K562 (cell line): ENCODE measurements at regions not wholly inside any gene's neighbourhood (a gene's known extent, or its start where the extent isn't known, plus 50 kb on each side); places are given as distances from the start of the nearest gene placed in this dataset.

Experiments
- ATAC-seq: fragments of 200-7000 bp; cut with Tn5 transposase; 3 replicates; pipeline ENCODE4 v1.9.1; 2020; ENCODE audit warnings: moderate library complexity
- BruUV-seq: library from RNA; stranded (reverse); fragments of 400-500 nt; replicated peaks from 2 replicates; lab custom pipeline; 2021; lab: Mats Ljungman, UMichigan
- CTCF ChIA-PET: fragments of 300-600 bp; formaldehyde crosslinking; extraction: SDS; loops from one replicate; lab custom pipeline; 2021; ENCODE audit warnings: low intra/inter-chr PET ratio; lab: Yijun Ruan, JAX
- POLR2A ChIA-PET: fragments of 300-600, 350-650 bp; sonication (Branson Sonifier 250); formaldehyde crosslinking; extraction: SDS; loops from one replicate; lab custom pipeline; 2021; ENCODE audit warnings: antibody characterized with exemption, inconsistent platforms; lab: Yijun Ruan, JAX
- DNase-seq, 4 experiments: peaks; one replicate each; pipeline versions ENCODE4 v3.0.0 to v3.0.0-alpha.2; 2011 to 2018; ENCODE audit warnings: low spot score in 3 of 4, mixed read lengths in 3 of 4; ENCODE audit errors: extremely low read depth in 1 of 4
- FAIRE-seq: peaks from 2 replicates; lab custom pipeline; 2011; peaks lifted over from hg19 to GRCh38; lab: Jason Lieb, UNC
- H2AFZ ChIP-seq: 2 replicates; pipeline ENCODE4 v1.6.0; 2011; ENCODE audit warnings: low read depth, low read length, control low read depth, inconsistent platforms
- H3K27ac ChIP-seq: fragments of 200-600 bp; 3 replicates; pipeline ENCODE4 v1.8.0; 2011; ENCODE audit warnings: low read depth, mild to moderate bottlenecking, control low read depth, inconsistent platforms, low read length, moderate library complexity, mixed read lengths; ENCODE audit errors: extremely low read depth
- H3K27me3 ChIP-seq, 2 experiments: fragments of 300-600 bp in 1 of 2; 2 replicates in 1 of 2; 3 replicates in 1 of 2; pipeline versions ENCODE4 v1.6.0 to v1.8.0; 2011; ENCODE audit warnings: inconsistent platforms in 2 of 2, low read length in 2 of 2, mild to moderate bottlenecking in 1 of 2, mixed read lengths in 1 of 2, moderate library complexity in 1 of 2; ENCODE audit not compliant: control insufficient read depth in 2 of 2, insufficient read depth in 2 of 2
- H3K36me3 ChIP-seq: fragments of 300-600 bp; 3 replicates; pipeline ENCODE4 v1.8.0; 2011; ENCODE audit warnings: mild to moderate bottlenecking, low read length, inconsistent platforms; ENCODE audit not compliant: control insufficient read depth, insufficient read depth
- H3K4me1 ChIP-seq, 2 experiments: fragments of 200-600 bp in 1 of 2; replicated peaks in 1 of 2; 2 replicates in 1 of 2; 3 replicates in 1 of 2; pipeline versions ENCODE4 v1.5.1 to v1.8.0; 2011; ENCODE audit warnings: inconsistent platforms in 2 of 2, low read length in 2 of 2, mild to moderate bottlenecking in 1 of 2, mixed read lengths in 1 of 2, moderate library complexity in 1 of 2; ENCODE audit not compliant: control insufficient read depth in 2 of 2, insufficient read depth in 2 of 2
- H3K4me2 ChIP-seq: 2 replicates; pipeline ENCODE4 v1.6.1; 2011; ENCODE audit warnings: low read length, control low read depth, inconsistent platforms, mixed read lengths; ENCODE audit not compliant: insufficient read depth
- H3K4me3 ChIP-seq: fragments of 200-600 bp; sonication (generic), shearing (Covaris generic); 2 replicates; pipeline ENCODE4 v1.5.1; 2016; ENCODE audit warnings: control low read depth, inconsistent platforms
- H3K79me2 ChIP-seq: fragments of 200-600 bp; 3 replicates; pipeline ENCODE4 v1.8.0; 2011; ENCODE audit warnings: low read length, inconsistent platforms; ENCODE audit not compliant: control insufficient read depth, insufficient read depth
- H3K9ac ChIP-seq, 2 experiments: 2 replicates each; pipeline versions ENCODE4 v1.6.0 to v1.6.1; 2011; ENCODE audit warnings: low read depth in 2 of 2, low read length in 2 of 2, control low read depth in 1 of 2, inconsistent platforms in 1 of 2, mild to moderate bottlenecking in 1 of 2, mixed read lengths in 1 of 2; ENCODE audit not compliant: insufficient read depth in 1 of 2
- H3K9me1 ChIP-seq: one replicate; pipeline ENCODE4 v1.6.0; 2011; ENCODE audit warnings: inconsistent platforms, mild to moderate bottlenecking, low read length, moderate library complexity; ENCODE audit not compliant: control insufficient read depth, insufficient read depth
- H3K9me3 ChIP-seq: replicated peaks from 2 replicates; pipeline ENCODE4 v1.5.1; 2011; ENCODE audit warnings: low read depth, low read length, inconsistent platforms; ENCODE audit not compliant: control insufficient read depth, insufficient read depth
- H4K20me1 ChIP-seq: replicated peaks from 2 replicates; pipeline ENCODE4 v1.6.1; 2011; ENCODE audit warnings: low read length, inconsistent platforms, mixed read lengths; ENCODE audit not compliant: control insufficient read depth, insufficient read depth
- PKNOX1 ChIP-seq: fragments of 450-650 bp; IDR thresholded peaks from 2 replicates; pipeline ENCODE4 v1.6.1; 2016
- SETDB1 ChIP-seq: IDR thresholded peaks from one replicate; pipeline ENCODE4 v1.6.1; 2012; ENCODE audit warnings: low read length, control low read depth, inconsistent platforms
- SP2 ChIP-seq: IDR thresholded peaks from 2 replicates; pipeline ENCODE4 v1.6.1; 2011; ENCODE audit warnings: mild to moderate bottlenecking, low read depth, low read length, moderate library complexity; ENCODE audit not compliant: poor library complexity, severe bottlenecking; ENCODE audit errors: extremely low read depth
- ZNF324 ChIP-seq: fragments of 250-450 bp; sonication (Bioruptor Pico); IDR thresholded peaks from 2 replicates; pipeline ENCODE4 v1.4.0; 2020; ENCODE audit warnings: mild to moderate bottlenecking
- WGBS: fragments of 100-300 bp; shearing (Covaris generic); methylation state at CpG from one replicate; pipeline ENCODE4 v1.1.6; 2016; ENCODE audit warnings: low coverage, mixed read lengths; ENCODE audit not compliant: insufficient coverage; ENCODE audit errors: missing lambda C conversion rate; 5-methylcytosine and 5-hydroxymethylcytosine counted together
- in situ Hi-C: fragments of 300-500 bp; cut with MboI; formaldehyde crosslinking; loops from 4 replicates; pipeline ENCODE4 v1.15.0; 2018; ENCODE audit warnings: inconsistent platforms, mixed read lengths
- intact Hi-C: fragments of 100-400 bp; cut with micrococcal nuclease; formaldehyde crosslinking; loops from 2 replicates; pipeline ENCODE4 v1.14.2; 2022
- TF ChIP-seq, protein P1 (sequence below): fragments of 450-650 bp; IDR thresholded peaks from 2 replicates; pipeline ENCODE4 v1.7.0; 2016; ENCODE audit warnings: borderline replicate concordance
- TF ChIP-seq, protein P2 (sequence below): fragments of 450-650 bp; IDR thresholded peaks from 2 replicates; pipeline ENCODE4 v1.6.1; 2016; ENCODE audit warnings: mild to moderate bottlenecking, moderate library complexity

- H3K27ac ChIP-seq: no peak overlapping the region
- ChIA-PET CTCF (no interaction called here), POLR2A (no interaction called here)
- no TSS peak for BruUV-seq
- no peaks in the 10 kb centered on the region for H3K4me1 ChIP-seq
- no peak for ATAC-seq
- no peak overlapping the region for H3K4me2 ChIP-seq
- in situ Hi-C loops (no loop called here), intact Hi-C loops (no loop called here)
- no peaks in the 10 kb centered on the region for H3K36me3 ChIP-seq
- no peak for FAIRE-seq
- WGBS: 0% methylated on average over 2 of the region's 3 CpGs
- no peak for DNase-seq
- H4K20me1 ChIP-seq: no peaks in the 10 kb centered on the region
- no peaks in the 10 kb centered on the region for H3K9me1 ChIP-seq
- H3K9ac ChIP-seq: no peak overlapping the region
- H3K27me3 ChIP-seq: no peaks in the 10 kb centered on the region
- no peak overlapping the region for H3K4me3 ChIP-seq
- no peaks in the 10 kb centered on the region for H3K79me2 ChIP-seq
- no peak overlapping the region for H2AFZ ChIP-seq
- no peaks in the 10 kb centered on the region for H3K9me3 ChIP-seq
- TF ChIP-seq SETDB1 (no peak), ZNF324 (CRISPR knock-in tag) (no peak), PKNOX1 (no peak), SP2 (no peak)
- TF ChIP-seq, protein P1, sequence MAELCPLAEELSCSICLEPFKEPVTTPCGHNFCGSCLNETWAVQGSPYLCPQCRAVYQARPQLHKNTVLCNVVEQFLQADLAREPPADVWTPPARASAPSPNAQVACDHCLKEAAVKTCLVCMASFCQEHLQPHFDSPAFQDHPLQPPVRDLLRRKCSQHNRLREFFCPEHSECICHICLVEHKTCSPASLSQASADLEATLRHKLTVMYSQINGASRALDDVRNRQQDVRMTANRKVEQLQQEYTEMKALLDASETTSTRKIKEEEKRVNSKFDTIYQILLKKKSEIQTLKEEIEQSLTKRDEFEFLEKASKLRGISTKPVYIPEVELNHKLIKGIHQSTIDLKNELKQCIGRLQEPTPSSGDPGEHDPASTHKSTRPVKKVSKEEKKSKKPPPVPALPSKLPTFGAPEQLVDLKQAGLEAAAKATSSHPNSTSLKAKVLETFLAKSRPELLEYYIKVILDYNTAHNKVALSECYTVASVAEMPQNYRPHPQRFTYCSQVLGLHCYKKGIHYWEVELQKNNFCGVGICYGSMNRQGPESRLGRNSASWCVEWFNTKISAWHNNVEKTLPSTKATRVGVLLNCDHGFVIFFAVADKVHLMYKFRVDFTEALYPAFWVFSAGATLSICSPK: no peak
- TF ChIP-seq, protein P2, sequence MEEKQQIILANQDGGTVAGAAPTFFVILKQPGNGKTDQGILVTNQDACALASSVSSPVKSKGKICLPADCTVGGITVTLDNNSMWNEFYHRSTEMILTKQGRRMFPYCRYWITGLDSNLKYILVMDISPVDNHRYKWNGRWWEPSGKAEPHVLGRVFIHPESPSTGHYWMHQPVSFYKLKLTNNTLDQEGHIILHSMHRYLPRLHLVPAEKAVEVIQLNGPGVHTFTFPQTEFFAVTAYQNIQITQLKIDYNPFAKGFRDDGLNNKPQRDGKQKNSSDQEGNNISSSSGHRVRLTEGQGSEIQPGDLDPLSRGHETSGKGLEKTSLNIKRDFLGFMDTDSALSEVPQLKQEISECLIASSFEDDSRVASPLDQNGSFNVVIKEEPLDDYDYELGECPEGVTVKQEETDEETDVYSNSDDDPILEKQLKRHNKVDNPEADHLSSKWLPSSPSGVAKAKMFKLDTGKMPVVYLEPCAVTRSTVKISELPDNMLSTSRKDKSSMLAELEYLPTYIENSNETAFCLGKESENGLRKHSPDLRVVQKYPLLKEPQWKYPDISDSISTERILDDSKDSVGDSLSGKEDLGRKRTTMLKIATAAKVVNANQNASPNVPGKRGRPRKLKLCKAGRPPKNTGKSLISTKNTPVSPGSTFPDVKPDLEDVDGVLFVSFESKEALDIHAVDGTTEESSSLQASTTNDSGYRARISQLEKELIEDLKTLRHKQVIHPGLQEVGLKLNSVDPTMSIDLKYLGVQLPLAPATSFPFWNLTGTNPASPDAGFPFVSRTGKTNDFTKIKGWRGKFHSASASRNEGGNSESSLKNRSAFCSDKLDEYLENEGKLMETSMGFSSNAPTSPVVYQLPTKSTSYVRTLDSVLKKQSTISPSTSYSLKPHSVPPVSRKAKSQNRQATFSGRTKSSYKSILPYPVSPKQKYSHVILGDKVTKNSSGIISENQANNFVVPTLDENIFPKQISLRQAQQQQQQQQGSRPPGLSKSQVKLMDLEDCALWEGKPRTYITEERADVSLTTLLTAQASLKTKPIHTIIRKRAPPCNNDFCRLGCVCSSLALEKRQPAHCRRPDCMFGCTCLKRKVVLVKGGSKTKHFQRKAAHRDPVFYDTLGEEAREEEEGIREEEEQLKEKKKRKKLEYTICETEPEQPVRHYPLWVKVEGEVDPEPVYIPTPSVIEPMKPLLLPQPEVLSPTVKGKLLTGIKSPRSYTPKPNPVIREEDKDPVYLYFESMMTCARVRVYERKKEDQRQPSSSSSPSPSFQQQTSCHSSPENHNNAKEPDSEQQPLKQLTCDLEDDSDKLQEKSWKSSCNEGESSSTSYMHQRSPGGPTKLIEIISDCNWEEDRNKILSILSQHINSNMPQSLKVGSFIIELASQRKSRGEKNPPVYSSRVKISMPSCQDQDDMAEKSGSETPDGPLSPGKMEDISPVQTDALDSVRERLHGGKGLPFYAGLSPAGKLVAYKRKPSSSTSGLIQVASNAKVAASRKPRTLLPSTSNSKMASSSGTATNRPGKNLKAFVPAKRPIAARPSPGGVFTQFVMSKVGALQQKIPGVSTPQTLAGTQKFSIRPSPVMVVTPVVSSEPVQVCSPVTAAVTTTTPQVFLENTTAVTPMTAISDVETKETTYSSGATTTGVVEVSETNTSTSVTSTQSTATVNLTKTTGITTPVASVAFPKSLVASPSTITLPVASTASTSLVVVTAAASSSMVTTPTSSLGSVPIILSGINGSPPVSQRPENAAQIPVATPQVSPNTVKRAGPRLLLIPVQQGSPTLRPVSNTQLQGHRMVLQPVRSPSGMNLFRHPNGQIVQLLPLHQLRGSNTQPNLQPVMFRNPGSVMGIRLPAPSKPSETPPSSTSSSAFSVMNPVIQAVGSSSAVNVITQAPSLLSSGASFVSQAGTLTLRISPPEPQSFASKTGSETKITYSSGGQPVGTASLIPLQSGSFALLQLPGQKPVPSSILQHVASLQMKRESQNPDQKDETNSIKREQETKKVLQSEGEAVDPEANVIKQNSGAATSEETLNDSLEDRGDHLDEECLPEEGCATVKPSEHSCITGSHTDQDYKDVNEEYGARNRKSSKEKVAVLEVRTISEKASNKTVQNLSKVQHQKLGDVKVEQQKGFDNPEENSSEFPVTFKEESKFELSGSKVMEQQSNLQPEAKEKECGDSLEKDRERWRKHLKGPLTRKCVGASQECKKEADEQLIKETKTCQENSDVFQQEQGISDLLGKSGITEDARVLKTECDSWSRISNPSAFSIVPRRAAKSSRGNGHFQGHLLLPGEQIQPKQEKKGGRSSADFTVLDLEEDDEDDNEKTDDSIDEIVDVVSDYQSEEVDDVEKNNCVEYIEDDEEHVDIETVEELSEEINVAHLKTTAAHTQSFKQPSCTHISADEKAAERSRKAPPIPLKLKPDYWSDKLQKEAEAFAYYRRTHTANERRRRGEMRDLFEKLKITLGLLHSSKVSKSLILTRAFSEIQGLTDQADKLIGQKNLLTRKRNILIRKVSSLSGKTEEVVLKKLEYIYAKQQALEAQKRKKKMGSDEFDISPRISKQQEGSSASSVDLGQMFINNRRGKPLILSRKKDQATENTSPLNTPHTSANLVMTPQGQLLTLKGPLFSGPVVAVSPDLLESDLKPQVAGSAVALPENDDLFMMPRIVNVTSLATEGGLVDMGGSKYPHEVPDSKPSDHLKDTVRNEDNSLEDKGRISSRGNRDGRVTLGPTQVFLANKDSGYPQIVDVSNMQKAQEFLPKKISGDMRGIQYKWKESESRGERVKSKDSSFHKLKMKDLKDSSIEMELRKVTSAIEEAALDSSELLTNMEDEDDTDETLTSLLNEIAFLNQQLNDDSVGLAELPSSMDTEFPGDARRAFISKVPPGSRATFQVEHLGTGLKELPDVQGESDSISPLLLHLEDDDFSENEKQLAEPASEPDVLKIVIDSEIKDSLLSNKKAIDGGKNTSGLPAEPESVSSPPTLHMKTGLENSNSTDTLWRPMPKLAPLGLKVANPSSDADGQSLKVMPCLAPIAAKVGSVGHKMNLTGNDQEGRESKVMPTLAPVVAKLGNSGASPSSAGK: no peak
These were observed 595.4 kb downstream of the NYAP2 start for GRCh38 chr2:225994748-225995405.
